GM21619 (cell line): ENCODE measurements at regions not wholly inside any gene's neighbourhood (a gene's known extent, or its start where the extent isn't known, plus 50 kb on each side); places are given as distances from the start of the nearest gene placed in this dataset.
"Not testable (repeated sequence)": the region's sequence is repeated elsewhere in the genome, so short reads cannot be mapped to it uniquely, and the experiment has no call there.

Source experiments
- ATAC-seq: cut with Tn5 transposase; IDR thresholded peaks from one replicate; pipeline ENCODE4 v1.9.1; 2021; ENCODE audit not compliant: unreplicated experiment

- no peak for ATAC-seq
These were observed 149.2 kb upstream of the SYT10 start for GRCh38 chr12:33588725-33589405.

- no peak for ATAC-seq
These were observed 150.0 kb upstream of the SYT10 start for GRCh38 chr12:33589576-33590114.

- no peak for ATAC-seq
These were observed 154.1 kb upstream of the SYT10 start for GRCh38 chr12:33593753-33594152.

GRCh38 chr12:33596061-33596460 lies 156.4 kb upstream of the SYT10 start:
- ATAC-seq, result no peak

- ATAC-seq, result no peak
These were observed 157.2 kb upstream of the SYT10 start for GRCh38 chr12:33596814-33597213.

GRCh38 chr12:33602515-33602914 lies 162.9 kb upstream of the SYT10 start:
- ATAC-seq, result no peak

GRCh38 chr12:33605757-33606156 lies 166.1 kb upstream of the SYT10 start:
- no peak for ATAC-seq

GRCh38 chr12:33609910-33610309 lies 170.3 kb upstream of the SYT10 start:
- ATAC-seq, result no peak

- no peak for ATAC-seq
These were observed 175.0 kb upstream of the SYT10 start for GRCh38 chr12:33614630-33615029.

GRCh38 chr12:33617218-33617617 lies 177.6 kb upstream of the SYT10 start:
- ATAC-seq, result no peak

GRCh38 chr12:33628087-33628486 lies 188.5 kb upstream of the SYT10 start:
- ATAC-seq, result no peak

- no peak for ATAC-seq
These were observed 194.9 kb upstream of the SYT10 start for GRCh38 chr12:33634544-33634943.

- ATAC-seq, result not testable (repeated sequence)
These were observed 197.3 kb upstream of the SYT10 start for GRCh38 chr12:33636930-33637329.

- no peak for ATAC-seq
These were observed 200.4 kb upstream of the SYT10 start for GRCh38 chr12:33639975-33640374.

GRCh38 chr12:33649992-33650391 lies 210.4 kb upstream of the SYT10 start:
- no peak for ATAC-seq

- no peak for ATAC-seq
These were observed 211.2 kb upstream of the SYT10 start for GRCh38 chr12:33650832-33651231.

GRCh38 chr12:33653362-33653761 lies 213.7 kb upstream of the SYT10 start:
- no peak for ATAC-seq

- ATAC-seq, result no peak
These were observed 214.7 kb upstream of the SYT10 start for GRCh38 chr12:33654313-33654712.

GRCh38 chr12:33663000-33663654 lies 223.5 kb upstream of the SYT10 start:
- no peak for ATAC-seq

- no peak for ATAC-seq
These were observed 229.7 kb upstream of the SYT10 start for GRCh38 chr12:33669349-33669748.

GRCh38 chr12:33670284-33670683 lies 230.7 kb upstream of the SYT10 start:
- ATAC-seq, result no peak

- no peak for ATAC-seq
These were observed 232.1 kb upstream of the SYT10 start for GRCh38 chr12:33671676-33672075.
